C4-2B (cell line): ENCODE measurements at regions not wholly inside any gene's neighbourhood (a gene's known extent, or its start where the extent isn't known, plus 50 kb on each side); places are given as distances from the start of the nearest gene placed in this dataset.

Source experiments
- H3K27ac ChIP-seq: fragments of 450-650 bp; 2 replicates; pipeline ENCODE4 v1.5.1; 2017
- CTCF ChIP-seq: fragments of 450-650 bp; conservative IDR thresholded peaks from 2 replicates; pipeline ENCODE4 v1.5.1; 2017; ENCODE audit warnings: mild to moderate bottlenecking
- ZFX ChIP-seq: fragments of 450-650 bp; IDR thresholded peaks from 2 replicates; pipeline ENCODE4 v1.6.1; 2017

GRCh38 chr3:14274999-14275961 is 96.7 kb downstream of the LSM3 start:
- no peak; the same call in 1 of the 2 replicates for TF ChIP-seq CTCF
- no peak for TF ChIP-seq ZFX
- no peak overlapping the region for H3K27ac ChIP-seq

- TF ChIP-seq CTCF (no peak), ZFX (no peak)
- no peak overlapping the region for H3K27ac ChIP-seq
Measured at GRCh38 chr3:14275962-14276909, 97.6 kb downstream of the LSM3 start.

- TF ChIP-seq ZFX (no peak), CTCF (no peak)
- no peak overlapping the region for H3K27ac ChIP-seq
Measured at GRCh38 chr3:14277557-14277956, 98.9 kb downstream of the LSM3 start.

- H3K27ac ChIP-seq: no peak overlapping the region; the same call in 1 of the 2 replicates
- TF ChIP-seq CTCF (no peak), ZFX (no peak)
Measured at GRCh38 chr3:14278265-14278798, 99.7 kb downstream of the LSM3 start.

- TF ChIP-seq ZFX (no peak), CTCF (no peak)
- no peak overlapping the region; the same call in 1 of the 2 replicates for H3K27ac ChIP-seq
Measured at GRCh38 chr3:14278799-14279625, 100.4 kb downstream of the LSM3 start.

GRCh38 chr3:14279626-14280061 is 101.0 kb downstream of the LSM3 start:
- H3K27ac ChIP-seq: no peak overlapping the region
- TF ChIP-seq CTCF (no peak), ZFX (no peak)
